GM12878 (cell line): ENCODE measurements at regions not wholly inside any gene's neighbourhood (a gene's known extent, or its start where the extent isn't known, plus 50 kb on each side); places are given as distances from the start of the nearest gene placed in this dataset.

ENCODE experiments used
- ATAC-seq: fragments of 200-7000 bp; cut with Tn5 transposase; 3 replicates; pipeline ENCODE4 v1.9.1; 2020; ENCODE audit warnings: mild to moderate bottlenecking, moderate library complexity
- BruUV-seq: library from RNA; stranded (reverse); fragments of 400-500 nt; replicated peaks from 2 replicates; lab custom pipeline; 2021; lab: Mats Ljungman, UMichigan
- CTCF ChIA-PET: fragments of 300-600 bp; sonication (Branson Sonifier 250); formaldehyde crosslinking; extraction: SDS; loops from one replicate; lab custom pipeline; 2021; ENCODE audit warnings: inconsistent platforms; lab: Yijun Ruan, JAX
- POLR2A ChIA-PET: fragments of 350-600 bp; formaldehyde crosslinking; extraction: SDS; loops from one replicate; lab custom pipeline; 2021; ENCODE audit warnings: inconsistent platforms; lab: Charles Lee
- RAD21 ChIA-PET: fragments of 300-600 bp; sonication (Branson Sonifier 250); formaldehyde crosslinking; loops from one replicate; lab custom pipeline; 2023; ENCODE audit warnings: antibody characterized with exemption; ENCODE audit not compliant: unreplicated experiment; lab: Charles Lee
- SMC1A ChIA-PET: fragments of 300-600 bp; sonication (Branson Sonifier 250); formaldehyde crosslinking; loops from one replicate; lab custom pipeline; 2023; ENCODE audit not compliant: unreplicated experiment, uncharacterized antibody; lab: Charles Lee
- DNase-seq: peaks from one replicate; pipeline ENCODE4 v3.0.0-alpha.2; 2011; ENCODE audit warnings: low read depth, low spot score
- FAIRE-seq: peaks from 3 replicates; lab custom pipeline; 2011; peaks lifted over from hg19 to GRCh38; lab: Jason Lieb, UNC
- H2AFZ ChIP-seq: 2 replicates; pipeline ENCODE4 v1.6.0; 2011; ENCODE audit warnings: low read depth, low read length, control low read depth; ENCODE audit not compliant: control insufficient read depth
- H3K27ac ChIP-seq: 2 replicates; pipeline ENCODE4 v1.5.1; 2011; ENCODE audit warnings: control low read depth; ENCODE audit not compliant: control insufficient read depth, insufficient read depth
- H3K27me3 ChIP-seq, 2 experiments: replicated peaks in 1 of 2; 2 replicates each; pipeline versions ENCODE4 v1.6.0 to v1.6.1; 2011; ENCODE audit warnings: low read length in 1 of 2; ENCODE audit not compliant: control insufficient read depth in 2 of 2, insufficient read depth in 2 of 2
- H3K36me3 ChIP-seq, 2 experiments: 2 replicates each; pipeline ENCODE4 v1.5.1; 2011; ENCODE audit warnings: low read length in 1 of 2; ENCODE audit not compliant: control insufficient read depth in 2 of 2, insufficient read depth in 2 of 2
- H3K4me1 ChIP-seq: 2 replicates; pipeline ENCODE4 v1.6.1; 2011; ENCODE audit warnings: mild to moderate bottlenecking, low read length, moderate library complexity, mixed read lengths; ENCODE audit not compliant: control insufficient read depth, insufficient read depth
- H3K4me2 ChIP-seq: 2 replicates; pipeline ENCODE4 v1.6.0; 2011; ENCODE audit warnings: control low read depth; ENCODE audit not compliant: control insufficient read depth, insufficient read depth
- H3K4me3 ChIP-seq: fragments of 200-600 bp; sonication (generic); 2 replicates; pipeline ENCODE4 v1.5.1; 2016
- H3K79me2 ChIP-seq: 2 replicates; pipeline ENCODE4 v1.6.0; 2011; ENCODE audit warnings: low read length; ENCODE audit not compliant: control insufficient read depth, insufficient read depth
- H3K9ac ChIP-seq: 2 replicates; pipeline ENCODE4 v1.8.0; 2011; ENCODE audit warnings: low read length, control low read depth, mixed read lengths; ENCODE audit not compliant: control insufficient read depth, insufficient read depth
- H3K9me3 ChIP-seq: replicated peaks from 3 replicates; pipeline ENCODE4 v1.5.1; 2011; ENCODE audit warnings: mild to moderate bottlenecking, low read length; ENCODE audit not compliant: control insufficient read depth, insufficient read depth
- H4K20me1 ChIP-seq: 2 replicates; pipeline ENCODE4 v1.6.0; 2011; ENCODE audit not compliant: control insufficient read depth, insufficient read depth
- ATF7 ChIP-seq: fragments of 450-650 bp; IDR thresholded peaks from 2 replicates; pipeline ENCODE4 v1.6.1; 2016; ENCODE audit warnings: low read depth, mild to moderate bottlenecking
- BMI1 ChIP-seq: fragments of 450-650 bp; IDR thresholded peaks from 2 replicates; pipeline ENCODE4 v1.6.1; 2016; ENCODE audit warnings: mild to moderate bottlenecking, moderate library complexity, borderline replicate concordance
- BRCA1 ChIP-seq: IDR thresholded peaks from 2 replicates; pipeline ENCODE4 v1.6.1; 2011; ENCODE audit warnings: low read depth, low read length, improper control_type of control experiment
- DPF2 ChIP-seq: fragments of 450-650 bp; IDR thresholded peaks from 2 replicates; pipeline ENCODE4 v1.6.1; 2017; ENCODE audit warnings: mild to moderate bottlenecking
- EGR1 ChIP-seq, 2 experiments: IDR thresholded peaks; 1 replicate in 1 of 2; 2 replicates in 1 of 2; pipeline ENCODE4 v1.6.1; 2011 to 2012; ENCODE audit warnings: low read depth in 2 of 2, low read length in 2 of 2, borderline replicate concordance in 1 of 2, mild to moderate bottlenecking in 1 of 2, moderate library complexity in 1 of 2
- EZH2 ChIP-seq: IDR thresholded peaks from 2 replicates; pipeline ENCODE4 v1.6.1; 2012; ENCODE audit warnings: low read depth, mild to moderate bottlenecking, control low read depth, inconsistent platforms, low read length, borderline replicate concordance; ENCODE audit not compliant: control insufficient read depth
- FOXK2 ChIP-seq: fragments of 450-650 bp; IDR thresholded peaks from 2 replicates; pipeline ENCODE4 v1.6.1; 2017; ENCODE audit warnings: mild to moderate bottlenecking, moderate library complexity
- JUNB ChIP-seq: IDR thresholded peaks from 2 replicates; pipeline ENCODE4 v1.6.1; 2016; ENCODE audit warnings: antibody characterized with exemption, mild to moderate bottlenecking
- KAT2A ChIP-seq: conservative IDR thresholded peaks from 2 replicates; pipeline ENCODE4 v1.6.1; 2011; ENCODE audit warnings: low read depth, low read length; ENCODE audit not compliant: control insufficient read depth
- MYB ChIP-seq: fragments of 150-350 bp; IDR thresholded peaks from 2 replicates; pipeline ENCODE4 v1.6.1; 2014; ENCODE audit warnings: mild to moderate bottlenecking, low read depth, low read length, borderline replicate concordance
- MYC ChIP-seq: IDR thresholded peaks from 2 replicates; pipeline ENCODE4 v1.6.1; 2011; ENCODE audit warnings: mild to moderate bottlenecking, low read length, moderate library complexity, inconsistent platforms; ENCODE audit not compliant: insufficient read depth, insufficient replicate concordance, insufficient read length, severe bottlenecking
- NFYA ChIP-seq: IDR thresholded peaks from 2 replicates; pipeline ENCODE4 v1.6.1; 2011; ENCODE audit warnings: low read depth, mild to moderate bottlenecking, low read length, improper control_type of control experiment, borderline replicate concordance
- PAX5 ChIP-seq: IDR thresholded peaks from 2 replicates; pipeline ENCODE4 v1.6.1; 2011; ENCODE audit warnings: low read depth, low read length, borderline replicate concordance
- PBX3 ChIP-seq: IDR thresholded peaks from 2 replicates; pipeline ENCODE4 v1.6.1; 2011; ENCODE audit warnings: mild to moderate bottlenecking, low read depth, low read length, moderate library complexity; ENCODE audit not compliant: insufficient replicate concordance
- POU2F2 ChIP-seq: IDR thresholded peaks from 3 replicates; pipeline ENCODE4 v1.6.1; 2011; ENCODE audit warnings: low read depth, mild to moderate bottlenecking, low read length, borderline replicate concordance
- RAD21 ChIP-seq: IDR thresholded peaks from 2 replicates; pipeline ENCODE4 v1.6.1; 2011; ENCODE audit warnings: mild to moderate bottlenecking, low read depth, low read length, moderate library complexity; ENCODE audit not compliant: insufficient read depth
- RB1 ChIP-seq: fragments of 450-650 bp; formaldehyde crosslinking; IDR thresholded peaks from 2 replicates; pipeline ENCODE4 v1.6.1; 2017; ENCODE audit warnings: mild to moderate bottlenecking, borderline replicate concordance
- TAF1 ChIP-seq: IDR thresholded peaks from 2 replicates; pipeline ENCODE4 v1.6.1; 2011; ENCODE audit warnings: mild to moderate bottlenecking, low read depth, low read length, borderline replicate concordance
- ZZZ3 ChIP-seq: IDR thresholded peaks from 2 replicates; pipeline ENCODE4 v1.6.1; 2011; ENCODE audit warnings: low read depth; ENCODE audit not compliant: control insufficient read depth, insufficient read length
- WGBS: methylation state at CpG from one replicate; pipeline ENCODE4 v1.1.6; 2016; ENCODE audit warnings: low lambda C conversion rate; ENCODE audit not compliant: insufficient replicate concordance, insufficient coverage; ENCODE audit errors: missing lambda C conversion rate; 5-methylcytosine and 5-hydroxymethylcytosine counted together
- in situ Hi-C: fragments of 300-500 bp; cut with MboI; formaldehyde crosslinking; loops from 9 replicates; pipeline ENCODE4 v1.14.3; 2018; ENCODE audit warnings: mixed read lengths
- intact Hi-C: fragments of 100-400 bp; cut with micrococcal nuclease; formaldehyde crosslinking; loops from one replicate; pipeline ENCODE4 v1.14.2; 2022; ENCODE audit not compliant: unreplicated experiment
- TF ChIP-seq, protein P1 (sequence below): fragments of 450-650 bp; IDR thresholded peaks from 2 replicates; pipeline ENCODE4 v1.6.1; 2017; ENCODE audit warnings: borderline replicate concordance

DNA sequence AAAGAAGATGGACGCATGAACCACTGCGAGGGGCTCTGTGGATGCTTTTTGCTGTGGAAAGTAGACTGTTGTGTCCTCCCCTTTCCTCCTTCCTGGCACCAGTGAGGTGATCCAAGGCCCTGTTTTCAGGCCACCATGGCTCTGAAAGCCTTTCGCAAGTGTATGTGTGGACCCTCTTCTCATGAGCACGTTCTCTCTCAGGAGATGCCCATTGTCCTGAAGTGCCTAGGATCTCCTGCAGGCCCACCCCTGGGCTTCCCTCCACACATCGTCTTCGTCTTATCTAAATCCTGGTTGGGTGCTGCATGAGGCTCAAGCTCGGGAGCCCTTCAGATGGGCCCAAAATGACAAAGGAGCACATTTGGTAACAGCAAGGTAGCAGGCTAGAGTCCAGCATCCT is 188.2 kb downstream of the PTPN20 start:
- DNase-seq = no peak
- Histone ChIP-seq H3K9me3 (no peaks in the 10 kb centered on the region; the same call in 2 of the 3 replicates), H4K20me1 (no peaks in the 10 kb centered on the region), H3K4me1 (no peaks in the 10 kb centered on the region), H3K79me2 (no peaks in the 10 kb centered on the region), H3K27me3 (no peaks in the 10 kb centered on the region; a peak in 1 of 4 replicates), H3K36me3 (no peaks in the 10 kb centered on the region), H3K4me3 (no peak overlapping the region), H2AFZ (no peak overlapping the region), H3K27ac (no peak overlapping the region), H3K9ac (no peak overlapping the region), H3K4me2 (no peak overlapping the region)
- no peak for TF ChIP-seq POU2F2
- no peak for TF ChIP-seq BMI1
- TF ChIP-seq MYC = no peak
- TF ChIP-seq EZH2 = no peak
- no peak for TF ChIP-seq BRCA1
- TF ChIP-seq PBX3 = no peak
- no peak for TF ChIP-seq ZZZ3
- no peak for TF ChIP-seq DPF2
- no peak for TF ChIP-seq MYB
- TF ChIP-seq ATF7 = no peak
- no peak for TF ChIP-seq NFYA
- TF ChIP-seq RAD21 = no peak
- no peak for TF ChIP-seq KAT2A
- no peak for TF ChIP-seq JUNB
- TF ChIP-seq, protein P1, sequence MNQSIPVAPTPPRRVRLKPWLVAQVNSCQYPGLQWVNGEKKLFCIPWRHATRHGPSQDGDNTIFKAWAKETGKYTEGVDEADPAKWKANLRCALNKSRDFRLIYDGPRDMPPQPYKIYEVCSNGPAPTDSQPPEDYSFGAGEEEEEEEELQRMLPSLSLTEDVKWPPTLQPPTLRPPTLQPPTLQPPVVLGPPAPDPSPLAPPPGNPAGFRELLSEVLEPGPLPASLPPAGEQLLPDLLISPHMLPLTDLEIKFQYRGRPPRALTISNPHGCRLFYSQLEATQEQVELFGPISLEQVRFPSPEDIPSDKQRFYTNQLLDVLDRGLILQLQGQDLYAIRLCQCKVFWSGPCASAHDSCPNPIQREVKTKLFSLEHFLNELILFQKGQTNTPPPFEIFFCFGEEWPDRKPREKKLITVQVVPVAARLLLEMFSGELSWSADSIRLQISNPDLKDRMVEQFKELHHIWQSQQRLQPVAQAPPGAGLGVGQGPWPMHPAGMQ = no peak
- TF ChIP-seq EGR1 (IDR thresholded peaks at IDR 0.05; ENCODE audit: borderline replicate concordance in 1 of 2, low read depth in 2 of 2, low read length in 2 of 2) = no peak
- TF ChIP-seq FOXK2 = no peak
- TF ChIP-seq TAF1 = no peak
- TF ChIP-seq RB1 = no peak
- no peak for TF ChIP-seq PAX5
- CTCF ChIA-PET = interaction anchor here (0.7 kb wide), 1 partner anchor 52 kb away, joined by 4 read pairs; no protein-coding TSS in a partner anchor
- FAIRE-seq = no peak
- POLR2A ChIA-PET = no interaction called here
- whole genome bisulfite sequencing = 44% methylated on average over 7 of the region's 7 CpGs
- RAD21 ChIA-PET = no interaction called here
- BruUV-seq = no TSS peak
- SMC1A ChIA-PET = no interaction called here
- intact Hi-C loops (no loop called here), in situ Hi-C loops (no loop called here)
- no peak for ATAC-seq
